KMS-11 (cell line): ENCODE measurements at regions not wholly inside any gene's neighbourhood (a gene's known extent, or its start where the extent isn't known, plus 50 kb on each side); places are given as distances from the start of the nearest gene placed in this dataset.

ENCODE experiments used
- H2AFZ ChIP-seq: fragments of 200-600 bp; sonication (generic); 2 replicates; pipeline ENCODE4 v1.6.1; 2016; ENCODE audit warnings: antibody characterized with exemption, mixed run types, low read depth
- H3K27ac ChIP-seq: fragments of 200-600 bp; sonication (generic); 2 replicates; pipeline ENCODE4 v1.6.1; 2016; ENCODE audit warnings: mild to moderate bottlenecking, mixed run types
- H3K27me3 ChIP-seq: fragments of 200-600 bp; sonication (generic); 2 replicates; pipeline ENCODE4 v1.6.1; 2017; ENCODE audit warnings: mild to moderate bottlenecking, low read depth, mixed run types, moderate library complexity; ENCODE audit not compliant: insufficient read depth
- H3K36me3 ChIP-seq: fragments of 200-600 bp; sonication (generic); 2 replicates; pipeline ENCODE4 v1.6.1; 2017; ENCODE audit warnings: mild to moderate bottlenecking, mixed run types; ENCODE audit not compliant: insufficient read depth
- H3K4me1 ChIP-seq: fragments of 200-600 bp; sonication (generic); 2 replicates; pipeline ENCODE4 v1.6.1; 2016; ENCODE audit warnings: mild to moderate bottlenecking, low read depth, mixed run types; ENCODE audit not compliant: poor library complexity, severe bottlenecking
- H3K4me2 ChIP-seq: fragments of 200-600 bp; sonication (generic); 2 replicates; pipeline ENCODE4 v1.7.0; 2016; ENCODE audit warnings: mild to moderate bottlenecking, mixed run types
- H3K4me3 ChIP-seq: fragments of 200-600 bp; sonication (generic); IDR thresholded peaks from 2 replicates; pipeline ENCODE4 v1.6.1; 2017; ENCODE audit warnings: low read depth, low read length, mixed read lengths; ENCODE audit not compliant: insufficient read depth
- H3K79me2 ChIP-seq: fragments of 200-600 bp; sonication (generic); 2 replicates; pipeline ENCODE4 v1.6.1; 2016; ENCODE audit warnings: low read depth, mixed run types; ENCODE audit not compliant: insufficient read depth
- H3K9ac ChIP-seq: fragments of 200-600 bp; sonication (generic); 2 replicates; pipeline ENCODE4 v1.6.1; 2016; ENCODE audit warnings: mild to moderate bottlenecking, mixed run types
- H4K20me1 ChIP-seq: fragments of 200-600 bp; sonication (generic); 2 replicates; pipeline ENCODE4 v1.6.1; 2016; ENCODE audit warnings: mild to moderate bottlenecking, mixed run types; ENCODE audit not compliant: insufficient read depth
- TF ChIP-seq, protein P1 (sequence below): fragments of 200-600 bp; sonication (generic); conservative IDR thresholded peaks from 2 replicates; pipeline ENCODE4 v1.6.1; 2017; ENCODE audit warnings: low read depth, mild to moderate bottlenecking, antibody characterized with exemption, low read length, moderate library complexity, mixed read lengths

DNA sequence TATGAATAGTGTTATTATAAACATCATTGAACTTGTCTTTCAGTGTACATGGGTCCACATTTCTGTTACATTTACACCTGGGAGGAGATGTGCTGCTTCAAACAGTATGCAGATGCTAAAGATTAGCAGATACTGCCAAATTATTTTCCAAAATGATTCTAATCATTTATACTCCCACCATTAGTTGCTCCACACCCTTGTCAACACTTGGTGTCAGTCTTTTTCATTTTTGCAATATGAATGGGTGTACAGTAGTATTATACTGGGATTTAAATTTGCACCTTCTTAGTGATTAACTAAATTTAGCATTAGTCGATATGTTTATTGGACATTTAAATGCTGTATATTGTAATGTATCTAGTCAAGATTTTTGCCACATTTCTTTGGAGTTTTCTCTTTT is 131.6 kb upstream of the GRID2 start:
- Histone ChIP-seq H3K36me3 (no peaks in the 10 kb centered on the region), H3K27ac (no peak overlapping the region), H4K20me1 (no peaks in the 10 kb centered on the region), H2AFZ (no peak overlapping the region), H3K4me3 (no peak overlapping the region), H3K4me2 (no peak overlapping the region), H3K27me3 (no peaks in the 10 kb centered on the region), H3K4me1 (no peaks in the 10 kb centered on the region), H3K9ac (no peak overlapping the region), H3K79me2 (no peaks in the 10 kb centered on the region)
- TF ChIP-seq, protein P1, sequence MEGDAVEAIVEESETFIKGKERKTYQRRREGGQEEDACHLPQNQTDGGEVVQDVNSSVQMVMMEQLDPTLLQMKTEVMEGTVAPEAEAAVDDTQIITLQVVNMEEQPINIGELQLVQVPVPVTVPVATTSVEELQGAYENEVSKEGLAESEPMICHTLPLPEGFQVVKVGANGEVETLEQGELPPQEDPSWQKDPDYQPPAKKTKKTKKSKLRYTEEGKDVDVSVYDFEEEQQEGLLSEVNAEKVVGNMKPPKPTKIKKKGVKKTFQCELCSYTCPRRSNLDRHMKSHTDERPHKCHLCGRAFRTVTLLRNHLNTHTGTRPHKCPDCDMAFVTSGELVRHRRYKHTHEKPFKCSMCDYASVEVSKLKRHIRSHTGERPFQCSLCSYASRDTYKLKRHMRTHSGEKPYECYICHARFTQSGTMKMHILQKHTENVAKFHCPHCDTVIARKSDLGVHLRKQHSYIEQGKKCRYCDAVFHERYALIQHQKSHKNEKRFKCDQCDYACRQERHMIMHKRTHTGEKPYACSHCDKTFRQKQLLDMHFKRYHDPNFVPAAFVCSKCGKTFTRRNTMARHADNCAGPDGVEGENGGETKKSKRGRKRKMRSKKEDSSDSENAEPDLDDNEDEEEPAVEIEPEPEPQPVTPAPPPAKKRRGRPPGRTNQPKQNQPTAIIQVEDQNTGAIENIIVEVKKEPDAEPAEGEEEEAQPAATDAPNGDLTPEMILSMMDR = no peak

DNA sequence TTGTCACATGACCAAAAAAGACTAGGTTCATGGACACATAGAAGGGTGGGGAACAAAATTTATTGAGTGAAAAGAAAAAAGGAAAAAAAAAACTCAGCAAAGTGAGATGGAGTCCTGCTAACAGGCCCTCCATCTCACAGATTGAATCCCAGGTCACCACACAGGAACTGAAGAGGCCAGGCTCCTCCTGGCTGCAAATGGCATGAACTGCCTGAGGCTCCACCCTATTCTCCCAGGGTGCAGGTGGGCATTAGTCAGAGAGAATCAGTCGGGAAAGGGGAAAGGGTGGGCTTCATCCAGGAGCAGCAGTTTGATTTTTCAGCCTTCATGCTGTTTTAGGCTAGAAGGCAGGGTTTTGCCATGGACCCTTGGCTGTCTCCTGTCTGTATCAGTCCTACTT is 128.5 kb upstream of the GRID2 start:
- H3K79me2 ChIP-seq = no peaks in the 10 kb centered on the region
- H3K4me1 ChIP-seq = no peaks in the 10 kb centered on the region
- H3K27me3 ChIP-seq = no peaks in the 10 kb centered on the region
- H2AFZ ChIP-seq = no peak overlapping the region
- H3K36me3 ChIP-seq = no peaks in the 10 kb centered on the region
- H3K9ac ChIP-seq = no peak overlapping the region
- H3K27ac ChIP-seq = no peak overlapping the region
- H3K4me2 ChIP-seq = no peak overlapping the region
- no peak overlapping the region for H3K4me3 ChIP-seq
- TF ChIP-seq, protein P1 = no peak
- no peaks in the 10 kb centered on the region for H4K20me1 ChIP-seq

DNA sequence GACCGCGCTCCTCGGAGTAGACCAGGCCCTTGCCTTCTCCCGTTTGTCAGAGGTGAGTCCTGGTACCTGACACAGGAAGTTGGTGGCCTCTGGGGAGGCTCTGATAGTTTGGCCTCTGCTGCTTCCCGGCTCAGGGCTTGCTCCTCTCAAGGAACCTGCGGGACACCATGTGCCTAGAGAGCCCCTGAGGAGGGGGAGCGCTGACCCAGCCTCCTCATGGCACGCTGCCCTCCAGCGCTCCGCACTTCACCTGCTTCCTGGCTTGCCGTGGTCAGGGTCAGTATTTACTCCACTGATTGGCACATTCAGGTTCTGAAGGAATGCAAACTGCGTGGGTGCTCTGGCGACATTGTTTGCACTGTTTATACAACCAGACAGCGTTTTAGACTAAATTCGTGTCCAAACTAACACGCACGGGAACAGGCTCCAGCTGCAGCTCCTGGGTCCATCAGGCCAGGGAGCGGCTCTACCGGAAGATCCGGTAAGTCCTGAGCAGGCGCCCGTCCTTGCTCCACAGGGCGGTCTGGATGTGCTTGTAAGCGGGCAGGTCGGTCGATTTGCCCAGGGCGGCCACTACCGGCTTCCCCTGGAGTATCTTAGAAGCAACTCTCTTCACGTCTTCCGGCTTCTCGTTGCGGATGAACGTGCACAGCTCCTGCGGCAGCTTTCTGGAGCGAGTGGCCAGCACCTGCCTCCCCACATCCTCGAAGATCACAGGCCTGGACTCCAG is 121.6 kb upstream of the GRID2 start:
- H3K4me3 ChIP-seq = no peak overlapping the region
- no peaks in the 10 kb centered on the region for H3K36me3 ChIP-seq
- no peak overlapping the region for H3K27ac ChIP-seq
- H3K27me3 ChIP-seq = no peaks in the 10 kb centered on the region
- TF ChIP-seq, protein P1 = no peak
- no peaks in the 10 kb centered on the region for H3K79me2 ChIP-seq
- no peak overlapping the region for H3K9ac ChIP-seq
- no peak overlapping the region for H3K4me2 ChIP-seq
- H3K4me1 ChIP-seq = no peaks in the 10 kb centered on the region
- H2AFZ ChIP-seq = no peak overlapping the region
- no peaks in the 10 kb centered on the region for H4K20me1 ChIP-seq

DNA sequence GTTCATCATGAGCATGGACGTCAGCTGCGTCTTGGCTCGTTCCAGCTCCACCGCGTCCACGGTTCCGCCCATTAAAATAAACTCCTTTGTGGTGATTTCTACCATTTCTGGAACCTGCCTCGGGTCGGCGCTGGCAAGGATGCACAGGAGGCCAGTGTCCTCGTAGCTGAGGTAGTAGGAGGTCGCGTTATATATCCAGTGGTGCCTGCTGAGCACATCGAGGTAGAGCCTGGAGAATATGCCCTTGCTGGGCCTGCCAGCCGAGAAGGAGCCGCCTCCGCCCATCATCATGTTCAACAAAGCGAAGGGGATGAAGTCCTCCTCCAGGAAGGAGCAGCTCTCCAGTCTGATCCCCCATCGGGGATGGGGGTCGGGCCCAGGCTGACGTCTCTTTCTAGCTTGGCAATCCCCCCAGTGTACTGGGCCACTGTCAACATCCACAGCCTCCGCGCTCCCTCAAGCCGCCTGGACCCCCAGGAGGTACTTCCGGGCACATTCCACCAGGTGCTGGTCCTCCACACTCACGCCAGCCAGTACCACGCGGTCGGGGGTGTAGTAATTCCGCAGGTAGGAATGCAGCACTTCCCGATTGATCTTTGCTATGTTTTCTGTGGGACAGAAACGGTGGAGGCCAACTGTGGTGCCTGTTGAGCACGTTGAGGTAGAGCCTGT is 120.9 kb upstream of the GRID2 start:
- TF ChIP-seq, protein P1 = no peak
- Histone ChIP-seq H3K4me2 (no peak overlapping the region), H2AFZ (no peak overlapping the region), H3K79me2 (no peaks in the 10 kb centered on the region), H3K36me3 (no peaks in the 10 kb centered on the region), H3K4me1 (no peaks in the 10 kb centered on the region), H3K27ac (no peak overlapping the region), H3K4me3 (no peak overlapping the region), H3K9ac (no peak overlapping the region), H4K20me1 (no peaks in the 10 kb centered on the region), H3K27me3 (no peaks in the 10 kb centered on the region)
